GM23248 (cell line): ENCODE measurements at regions not wholly inside any gene's neighbourhood (a gene's known extent, or its start where the extent isn't known, plus 50 kb on each side); places are given as distances from the start of the nearest gene placed in this dataset.
A peak's percentile ranks its signal among the peaks of the same experiment; 100 is the strongest.

Source experiments
- DNase-seq: peaks from one replicate; pipeline ENCODE4 v3.0.0-alpha.2; 2015
- H2AFZ ChIP-seq: fragments of 200-600 bp; sonication (generic); 2 replicates; pipeline ENCODE4 v1.6.1; 2016; ENCODE audit warnings: antibody characterized with exemption
- H3F3A ChIP-seq: fragments of 200-600 bp; sonication (generic); 2 replicates; pipeline ENCODE4 v1.6.1; 2016; ENCODE audit warnings: mild to moderate bottlenecking, antibody characterized with exemption, mixed run types; ENCODE audit not compliant: insufficient read depth
- H3K27ac ChIP-seq: fragments of 200-600 bp; sonication (generic); 2 replicates; pipeline ENCODE4 v1.5.1; 2016; ENCODE audit warnings: mild to moderate bottlenecking
- H3K27me3 ChIP-seq: fragments of 200-600 bp; sonication (generic); replicated peaks from 2 replicates; pipeline ENCODE4 v1.6.1; 2016; ENCODE audit warnings: mild to moderate bottlenecking; ENCODE audit not compliant: insufficient read depth
- H3K36me3 ChIP-seq: fragments of 200-600 bp; sonication (generic); 2 replicates; pipeline ENCODE4 v1.6.1; 2016; ENCODE audit warnings: low read depth, mild to moderate bottlenecking
- H3K4me1 ChIP-seq: fragments of 200-600 bp; sonication (generic); 2 replicates; pipeline ENCODE4 v1.6.1; 2016; ENCODE audit warnings: mild to moderate bottlenecking; ENCODE audit not compliant: insufficient read depth
- H3K4me2 ChIP-seq: fragments of 200-600 bp; sonication (generic); one replicate; pipeline ENCODE4 v1.6.1; 2016; ENCODE audit warnings: mild to moderate bottlenecking; ENCODE audit not compliant: unreplicated experiment
- H3K4me3 ChIP-seq: fragments of 200-600 bp; sonication (generic); 2 replicates; pipeline ENCODE4 v1.5.1; 2016; ENCODE audit warnings: mild to moderate bottlenecking
- H3K79me2 ChIP-seq: fragments of 200-600 bp; sonication (generic); 2 replicates; pipeline ENCODE4 v1.6.1; 2016; ENCODE audit warnings: mild to moderate bottlenecking; ENCODE audit not compliant: insufficient read depth
- H3K9ac ChIP-seq: fragments of 200-600 bp; sonication (generic); 2 replicates; pipeline ENCODE4 v1.6.1; 2016; ENCODE audit warnings: mild to moderate bottlenecking
- H3K9me2 ChIP-seq: fragments of 200-600 bp; sonication (generic); 2 replicates; pipeline ENCODE4 v1.6.1; 2016; ENCODE audit warnings: mixed run types, mild to moderate bottlenecking, moderate library complexity; ENCODE audit not compliant: insufficient read depth
- H3K9me3 ChIP-seq: fragments of 200-600 bp; sonication (generic); one replicate; pipeline ENCODE4 v1.6.1; 2017; ENCODE audit warnings: low read depth
- H4K20me1 ChIP-seq: fragments of 200-600 bp; sonication (generic); 2 replicates; pipeline ENCODE4 v1.6.0; 2016; ENCODE audit not compliant: insufficient read depth
- EZH2 ChIP-seq: fragments of 200-600 bp; sonication (generic); IDR thresholded peaks from 2 replicates; pipeline ENCODE4 v1.6.1; 2018; ENCODE audit warnings: antibody characterized with exemption, mild to moderate bottlenecking; ENCODE audit not compliant: insufficient read depth, poor library complexity, severe bottlenecking
- EZH2phosphoT487 ChIP-seq: fragments of 200-600 bp; sonication (generic); IDR thresholded peaks from 2 replicates; pipeline ENCODE4 v1.6.1; 2018; ENCODE audit warnings: antibody characterized with exemption, moderate library complexity, mild to moderate bottlenecking, low read depth; ENCODE audit not compliant: insufficient read depth
- WGBS, 2 experiments: methylation state at CpG; one replicate each; pipeline ENCODE4 v1.1.6; 2015 to 2017; ENCODE audit warnings: low lambda C conversion rate in 2 of 2, low coverage in 1 of 2; ENCODE audit errors: missing lambda C conversion rate in 2 of 2; 5-methylcytosine and 5-hydroxymethylcytosine counted together
- in situ Hi-C: fragments of 300-500 bp; cut with MboI; formaldehyde crosslinking; loops from 2 replicates; pipeline ENCODE4 v1.15.0; 2020

- 19 to 22% methylated on average over 5 of the region's 5 CpGs for WGBS, 2 experiments
- Histone ChIP-seq H3K4me2 (no peak overlapping the region), H3F3A (0 out of 2 replicates have a peak, but pooled peaks cover 10% of the 10 kb centered on the region), H3K4me3 (no peak overlapping the region), H3K36me3 (no peaks in the 10 kb centered on the region), H3K27ac (no peak overlapping the region), H3K79me2 (no peaks in the 10 kb centered on the region), H3K9ac (no peak overlapping the region), H3K9me2 (no peaks in the 10 kb centered on the region), H4K20me1 (no peaks in the 10 kb centered on the region), H2AFZ (no peak overlapping the region), H3K4me1 (peaks cover 5% of the 10 kb centered on the region; the same call in 1 of the 2 replicates), H3K27me3 (peaks cover 6% of the 10 kb centered on the region; the same call in 1 of the 2 replicates), H3K9me3 (no peaks in the 10 kb centered on the region)
- TF ChIP-seq EZH2phosphoT487 (no peak), EZH2 (no peak)
- in situ Hi-C loops = no loop called here
- peak; percentile 53 for DNase-seq
Observed at GRCh38 chr12:114238808-114239207, 167.1 kb downstream of the TBX5 start.

GRCh38 chr12:114237230-114237629 lies 168.7 kb downstream of the TBX5 start:
- DNase-seq = no peak
- Histone ChIP-seq H3K9ac (no peak overlapping the region), H3F3A (0 out of 2 replicates have a peak, but pooled peaks cover 10% of the 10 kb centered on the region), H3K9me3 (no peaks in the 10 kb centered on the region), H4K20me1 (no peaks in the 10 kb centered on the region), H3K27me3 (peaks cover 16% of the 10 kb centered on the region), H3K4me3 (no peak overlapping the region), H3K4me1 (peaks cover 5% of the 10 kb centered on the region; the same call in 1 of the 2 replicates), H3K79me2 (no peaks in the 10 kb centered on the region), H2AFZ (no peak overlapping the region), H3K9me2 (no peaks in the 10 kb centered on the region), H3K27ac (no peak overlapping the region), H3K36me3 (no peaks in the 10 kb centered on the region), H3K4me2 (no peak overlapping the region)
- in situ Hi-C loops = no loop called here
- TF ChIP-seq EZH2 = no peak
- no peak for TF ChIP-seq EZH2phosphoT487
- 57 to 63% methylated on average over 5 of the region's 5 CpGs for WGBS, 2 experiments

GRCh38 chr12:114232187-114232586 lies 173.8 kb downstream of the TBX5 start:
- H3K4me1 ChIP-seq = no peaks in the 10 kb centered on the region
- 84 to 88% methylated on average over 2 of the region's 2 CpGs for WGBS, 2 experiments
- peaks cover 26% of the 10 kb centered on the region for H3K27me3 ChIP-seq
- no peak overlapping the region for H3K9ac ChIP-seq
- H3K27ac ChIP-seq = no peak overlapping the region
- no peak for DNase-seq
- H3F3A ChIP-seq = no peaks in the 10 kb centered on the region
- H3K36me3 ChIP-seq = no peaks in the 10 kb centered on the region
- TF ChIP-seq EZH2phosphoT487 (no peak), EZH2 (no peak)
- H3K9me3 ChIP-seq = no peaks in the 10 kb centered on the region
- H3K79me2 ChIP-seq = no peaks in the 10 kb centered on the region
- H4K20me1 ChIP-seq = no peaks in the 10 kb centered on the region
- no peak overlapping the region for H3K4me2 ChIP-seq
- in situ Hi-C loops = no loop called here
- H2AFZ ChIP-seq = no peak overlapping the region
- no peaks in the 10 kb centered on the region for H3K9me2 ChIP-seq
- H3K4me3 ChIP-seq = no peak overlapping the region

GRCh38 chr12:114229150-114229549 lies 176.8 kb downstream of the TBX5 start:
- H3K27ac ChIP-seq = no peak overlapping the region
- no peak overlapping the region for H3K4me2 ChIP-seq
- H3K9me2 ChIP-seq = no peaks in the 10 kb centered on the region
- H3K27me3 ChIP-seq = peaks cover 26% of the 10 kb centered on the region
- DNase-seq = no peak
- no peaks in the 10 kb centered on the region for H3K79me2 ChIP-seq
- TF ChIP-seq EZH2 (no peak), EZH2phosphoT487 (no peak)
- no peaks in the 10 kb centered on the region for H3K4me1 ChIP-seq
- no peaks in the 10 kb centered on the region for H3K36me3 ChIP-seq
- no peak overlapping the region for H3K9ac ChIP-seq
- no peak overlapping the region for H2AFZ ChIP-seq
- 32 to 42% methylated on average over 1 of the region's 1 CpG for WGBS, 2 experiments
- H4K20me1 ChIP-seq = no peaks in the 10 kb centered on the region
- H3K4me3 ChIP-seq = no peak overlapping the region
- in situ Hi-C loops = no loop called here
- H3F3A ChIP-seq = no peaks in the 10 kb centered on the region
- no peaks in the 10 kb centered on the region for H3K9me3 ChIP-seq
